ENCODE measurements at regions not wholly inside any gene's neighbourhood (a gene's known extent, or its start where the extent isn't known, plus 50 kb on each side); places are given as distances from the start of the nearest gene placed in this dataset.

- H2AFZ ChIP-seq, result no peak overlapping the region
- no peaks in the 10 kb centered on the region for H3K4me1 Mint-ChIP-seq
- H3K4me2 ChIP-seq, result no peak overlapping the region
- peaks cover 4% of the 10 kb centered on the region for H3K9me2 ChIP-seq (ENCODE audit: insufficient read depth)
- H3K36me3 Mint-ChIP-seq (ENCODE audit: low read depth), result no peaks in the 10 kb centered on the region
- DNase-seq (ENCODE audit: low spot score) (peak; percentile 56), ATAC-seq (no peak)
- no peak overlapping the region for H3K27ac Mint-ChIP-seq
- TF ChIP-seq CREB1 (CRISPR knock-in tag; IDR thresholded peaks at IDR 0.05; ENCODE audit: low read depth) (no peak), ZNF462 (CRISPR knock-in tag; IDR thresholded peaks at IDR 0.05) (no peak), POLR2AphosphoS5 (IDR thresholded peaks at IDR 0.05; ENCODE audit: low read depth) (no peak), NANOG (IDR thresholded peaks at IDR 0.05; ENCODE audit: borderline replicate concordance) (no peak), ZNF331 (CRISPR knock-in tag; IDR thresholded peaks at IDR 0.05; ENCODE audit: low read depth) (no peak), EZH2 (IDR thresholded peaks at IDR 0.05; ENCODE audit: low read depth, unreplicated experiment) (no peak), CTCF (conservative IDR thresholded peaks at IDR 0.05; ENCODE audit: low read depth in 2 of 2) (peak; percentile 52 to 72)
- no peaks in the 10 kb centered on the region for H3K27me3 Mint-ChIP-seq (ENCODE audit: insufficient read depth, low read depth, poor library complexity)
- no peak overlapping the region for H3K27ac ChIP-seq (ENCODE audit: low read depth)
- H3F3A ChIP-seq (replicated peaks; ENCODE audit: low read depth), result no peaks in the 10 kb centered on the region
- H3K79me2 ChIP-seq (replicated peaks; ENCODE audit: insufficient read depth), result no peaks in the 10 kb centered on the region
- no peaks in the 10 kb centered on the region for H3K4me1 ChIP-seq (ENCODE audit: insufficient read depth)
- no peak overlapping the region for H3K4me3 Mint-ChIP-seq
- peaks cover 2% of the 10 kb centered on the region; the same call in 1 of the 3 replicates for H3K9me3 Mint-ChIP-seq
- no peaks in the 10 kb centered on the region for H4K20me1 ChIP-seq (replicated peaks; ENCODE audit: insufficient read depth)
- H3K27me3 ChIP-seq (ENCODE audit: insufficient read depth), result no peaks in the 10 kb centered on the region
- H3K36me3 ChIP-seq (ENCODE audit: insufficient read depth), result no peaks in the 10 kb centered on the region
- H3K4me3 ChIP-seq, result no peak overlapping the region
Observed at GRCh38 chr10:32190890-32191491, 134.8 kb upstream of the KIF5B start.
